ENCODE measurements at regions not wholly inside any gene's neighbourhood (a gene's known extent, or its start where the extent isn't known, plus 50 kb on each side); places are given as distances from the start of the nearest gene placed in this dataset.

GRCh38 chr9:28101509-28101908 is 528.2 kb upstream of the C9orf72 start:
- no peaks in the 10 kb centered on the region for H3K9me3 ChIP-seq
- ChIA-PET CTCF (no interaction called here), POLR2A (no interaction called here)
- Mint-ChIP-seq H3K4me1 (ENCODE audit: low read depth, unreplicated experiment) (no peaks in the 10 kb centered on the region), H3K36me3 (ENCODE audit: insufficient read depth, unreplicated experiment) (no peaks in the 10 kb centered on the region), H3K4me3 (ENCODE audit: unreplicated experiment) (no peak overlapping the region), H3K27me3 (ENCODE audit: insufficient read depth, unreplicated experiment) (peaks cover 2% of the 10 kb centered on the region), H3K27ac (ENCODE audit: unreplicated experiment) (no peak overlapping the region), H3K9me3 (ENCODE audit: unreplicated experiment) (peaks cover 1% of the 10 kb centered on the region)
- H3K4me1 ChIP-seq: no peaks in the 10 kb centered on the region
- no peak for DNase-seq
- no peak overlapping the region for H3K4me3 ChIP-seq (ENCODE audit: low read depth, low read length)
- no TSS peak for BruUV-seq (replicated peaks)
- TF ChIP-seq, protein P1, sequence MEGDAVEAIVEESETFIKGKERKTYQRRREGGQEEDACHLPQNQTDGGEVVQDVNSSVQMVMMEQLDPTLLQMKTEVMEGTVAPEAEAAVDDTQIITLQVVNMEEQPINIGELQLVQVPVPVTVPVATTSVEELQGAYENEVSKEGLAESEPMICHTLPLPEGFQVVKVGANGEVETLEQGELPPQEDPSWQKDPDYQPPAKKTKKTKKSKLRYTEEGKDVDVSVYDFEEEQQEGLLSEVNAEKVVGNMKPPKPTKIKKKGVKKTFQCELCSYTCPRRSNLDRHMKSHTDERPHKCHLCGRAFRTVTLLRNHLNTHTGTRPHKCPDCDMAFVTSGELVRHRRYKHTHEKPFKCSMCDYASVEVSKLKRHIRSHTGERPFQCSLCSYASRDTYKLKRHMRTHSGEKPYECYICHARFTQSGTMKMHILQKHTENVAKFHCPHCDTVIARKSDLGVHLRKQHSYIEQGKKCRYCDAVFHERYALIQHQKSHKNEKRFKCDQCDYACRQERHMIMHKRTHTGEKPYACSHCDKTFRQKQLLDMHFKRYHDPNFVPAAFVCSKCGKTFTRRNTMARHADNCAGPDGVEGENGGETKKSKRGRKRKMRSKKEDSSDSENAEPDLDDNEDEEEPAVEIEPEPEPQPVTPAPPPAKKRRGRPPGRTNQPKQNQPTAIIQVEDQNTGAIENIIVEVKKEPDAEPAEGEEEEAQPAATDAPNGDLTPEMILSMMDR (IDR thresholded peaks at IDR 0.05; ENCODE audit: insufficient read depth in 1 of 2, low read depth in 1 of 2, low read length in 1 of 2, severe bottlenecking in 1 of 2, unreplicated experiment in 1 of 2): no peak
- intact Hi-C loops (cut with micrococcal nuclease; ENCODE audit: unreplicated experiment): no loop called here
- H3K27me3 ChIP-seq (replicated peaks; ENCODE audit: control insufficient read depth, insufficient read depth, low read length): no peaks in the 10 kb centered on the region
- no peaks in the 10 kb centered on the region for H3K36me3 ChIP-seq (ENCODE audit: control insufficient read depth, insufficient read depth, low read length)

DNA sequence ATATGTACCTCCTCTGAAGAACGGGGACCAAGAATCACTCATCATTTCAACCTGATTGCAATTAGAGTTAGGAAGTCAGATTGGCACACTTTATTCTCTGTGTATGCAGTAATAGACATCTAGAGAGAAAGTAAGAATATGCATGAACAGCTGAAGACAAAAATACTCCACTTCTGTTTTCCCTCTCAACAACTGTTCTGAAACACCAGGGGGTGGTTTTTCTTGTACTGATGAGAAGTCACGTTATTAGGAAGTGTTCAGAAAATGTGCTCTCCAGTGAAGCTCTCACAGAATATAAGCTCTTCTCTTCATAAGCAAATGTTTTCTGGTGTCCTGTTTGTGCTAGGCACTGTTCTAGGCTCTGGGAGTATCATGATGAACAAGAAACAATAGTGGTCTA is 531.7 kb upstream of the C9orf72 start:
- no peaks in the 10 kb centered on the region for H3K36me3 ChIP-seq (ENCODE audit: control insufficient read depth, insufficient read depth, low read length)
- no peaks in the 10 kb centered on the region for H3K9me3 ChIP-seq
- no peaks in the 10 kb centered on the region for H3K27me3 ChIP-seq (replicated peaks; ENCODE audit: control insufficient read depth, insufficient read depth, low read length)
- Mint-ChIP-seq H3K27me3 (ENCODE audit: insufficient read depth, unreplicated experiment) (peaks cover 5% of the 10 kb centered on the region), H3K36me3 (ENCODE audit: insufficient read depth, unreplicated experiment) (no peaks in the 10 kb centered on the region), H3K27ac (ENCODE audit: unreplicated experiment) (no peak overlapping the region), H3K4me1 (ENCODE audit: low read depth, unreplicated experiment) (no peaks in the 10 kb centered on the region), H3K4me3 (ENCODE audit: unreplicated experiment) (no peak overlapping the region), H3K9me3 (ENCODE audit: unreplicated experiment) (peaks cover 10% of the 10 kb centered on the region)
- no peak for DNase-seq
- no TSS peak for BruUV-seq (replicated peaks)
- no peaks in the 10 kb centered on the region for H3K4me1 ChIP-seq
- intact Hi-C loops (cut with micrococcal nuclease; ENCODE audit: unreplicated experiment): no loop called here
- CTCF ChIA-PET: no interaction called here
- POLR2A ChIA-PET: no interaction called here
- no peak overlapping the region for H3K4me3 ChIP-seq (ENCODE audit: low read depth, low read length)
- TF ChIP-seq, protein P1 (IDR thresholded peaks at IDR 0.05; ENCODE audit: insufficient read depth in 1 of 2, low read depth in 1 of 2, low read length in 1 of 2, severe bottlenecking in 1 of 2, unreplicated experiment in 1 of 2): no peak

- Mint-ChIP-seq H3K36me3 (ENCODE audit: insufficient read depth, unreplicated experiment) (no peaks in the 10 kb centered on the region), H3K27me3 (ENCODE audit: insufficient read depth, unreplicated experiment) (peaks cover 3% of the 10 kb centered on the region), H3K4me3 (ENCODE audit: unreplicated experiment) (no peak overlapping the region), H3K9me3 (ENCODE audit: unreplicated experiment) (no peaks in the 10 kb centered on the region), H3K27ac (ENCODE audit: unreplicated experiment) (no peak overlapping the region), H3K4me1 (ENCODE audit: low read depth, unreplicated experiment) (no peaks in the 10 kb centered on the region)
- TF ChIP-seq, protein P1 (IDR thresholded peaks at IDR 0.05; ENCODE audit: insufficient read depth in 1 of 2, low read depth in 1 of 2, low read length in 1 of 2, severe bottlenecking in 1 of 2, unreplicated experiment in 1 of 2): no peak
- CTCF ChIA-PET: no interaction called here
- Histone ChIP-seq H3K9me3 (no peaks in the 10 kb centered on the region), H3K4me3 (ENCODE audit: low read depth, low read length) (no peak overlapping the region), H3K4me1 (no peaks in the 10 kb centered on the region), H3K27me3 (replicated peaks; ENCODE audit: control insufficient read depth, insufficient read depth, low read length) (no peaks in the 10 kb centered on the region), H3K36me3 (ENCODE audit: control insufficient read depth, insufficient read depth, low read length) (no peaks in the 10 kb centered on the region)
- no TSS peak for BruUV-seq (replicated peaks)
- POLR2A ChIA-PET: no interaction called here
- DNase-seq: no peak
- intact Hi-C loops (cut with micrococcal nuclease; ENCODE audit: unreplicated experiment): no loop called here
These were observed 546.9 kb upstream of the C9orf72 start for GRCh38 chr9:28120184-28120583.
